Hematopoietic multipotent progenitor cell treated with erythropoietin and hydrocortisone succinate and interleukin-3 and kit ligand, for 4 days (in vitro differentiated cells): ENCODE measurements at regions not wholly inside any gene's neighbourhood (a gene's known extent, or its start where the extent isn't known, plus 50 kb on each side); places are given as distances from the start of the nearest gene placed in this dataset.

Source experiments
- DNase-seq: peaks from one replicate; pipeline ENCODE4 v3.0.0-alpha.2; 2015

GRCh38 chr13:68616600-68617222, 1386.6 kb upstream of the PCDH9 start:
- DNase-seq: no peak

- DNase-seq: no peak
These were observed 1379.5 kb upstream of the PCDH9 start for GRCh38 chr13:68609661-68610060.

GRCh38 chr13:68608147-68608546, 1378.0 kb upstream of the PCDH9 start:
- DNase-seq: no peak

GRCh38 chr13:68597641-68598040, 1367.5 kb upstream of the PCDH9 start:
- no peak for DNase-seq

- peak; percentile 6 for DNase-seq
These were observed 1358.5 kb upstream of the PCDH9 start for GRCh38 chr13:68588623-68589022.

- no peak for DNase-seq
These were observed 1354.6 kb upstream of the PCDH9 start for GRCh38 chr13:68584776-68585175.

- no peak for DNase-seq
These were observed 1343.9 kb upstream of the PCDH9 start for GRCh38 chr13:68574053-68574452.

- DNase-seq: no peak
These were observed 1321.8 kb upstream of the PCDH9 start for GRCh38 chr13:68551701-68552522.

- DNase-seq: no peak
These were observed 1320.2 kb upstream of the PCDH9 start for GRCh38 chr13:68550330-68550729.

- no peak for DNase-seq
These were observed 1310.1 kb upstream of the PCDH9 start for GRCh38 chr13:68540244-68540643.

GRCh38 chr13:68535329-68535728, 1305.2 kb upstream of the PCDH9 start:
- no peak for DNase-seq

- DNase-seq: peak; percentile 24
These were observed 1297.0 kb upstream of the PCDH9 start for GRCh38 chr13:68527167-68527566.

GRCh38 chr13:68523838-68524424, 1293.8 kb upstream of the PCDH9 start:
- DNase-seq: no peak

GRCh38 chr13:68522184-68522583, 1292.0 kb upstream of the PCDH9 start:
- no peak for DNase-seq

GRCh38 chr13:68509734-68510621, 1279.8 kb upstream of the PCDH9 start:
- no peak for DNase-seq

- DNase-seq: no peak
These were observed 1276.9 kb upstream of the PCDH9 start for GRCh38 chr13:68506888-68507551.

- no peak for DNase-seq
These were observed 1260.5 kb upstream of the PCDH9 start for GRCh38 chr13:68490594-68490993.

GRCh38 chr13:68481130-68481529, 1251.0 kb upstream of the PCDH9 start:
- no peak for DNase-seq

GRCh38 chr13:68473834-68474326, 1243.7 kb upstream of the PCDH9 start:
- DNase-seq: no peak

GRCh38 chr13:68467160-68467559, 1237.0 kb upstream of the PCDH9 start:
- no peak for DNase-seq

GRCh38 chr13:68440874-68441273, 1210.7 kb upstream of the PCDH9 start:
- DNase-seq: no peak

GRCh38 chr13:68439817-68440216, 1209.7 kb upstream of the PCDH9 start:
- peak; percentile 15 for DNase-seq
